ENCODE measurements at regions not wholly inside any gene's neighbourhood (a gene's known extent, or its start where the extent isn't known, plus 50 kb on each side); places are given as distances from the start of the nearest gene placed in this dataset.
"Not testable (repeated sequence)": the region's sequence is repeated elsewhere in the genome, so short reads cannot be mapped to it uniquely, and the experiment has no call there.

DNA sequence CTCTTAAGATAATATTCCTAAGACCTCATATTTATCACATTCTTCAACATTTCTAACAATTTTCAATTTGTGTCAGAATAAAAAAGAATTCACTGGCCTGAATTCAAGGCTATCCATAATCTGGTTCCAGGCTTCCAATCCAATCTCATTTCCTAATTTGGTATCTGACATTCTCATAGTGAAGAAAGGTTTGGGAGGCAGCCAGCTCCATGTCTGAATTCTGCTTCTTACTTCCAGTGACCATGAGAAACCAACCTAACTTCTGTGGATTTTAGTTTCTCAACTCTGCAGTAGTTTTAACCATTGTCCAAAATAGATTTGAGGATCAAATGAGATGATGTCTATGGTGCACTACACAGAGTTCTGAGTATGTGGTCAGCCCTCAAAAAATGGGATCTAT is 439.1 kb upstream of the GCFC2 start:
- no peaks in the 10 kb centered on the region for H3K9me3 ChIP-seq
- no peak overlapping the region for H3K4me3 ChIP-seq (replicated peaks in 1 of 3)
- no peaks in the 10 kb centered on the region for H3K36me3 ChIP-seq
- no peaks in the 10 kb centered on the region for H3K27me3 ChIP-seq
- H3K27ac ChIP-seq = no peak overlapping the region
- DNase-seq = no peak
- intact Hi-C loops (cut with DNase I) = no loop called here
- TF ChIP-seq CTCF (IDR thresholded peaks at IDR 0.05) (no peak), POLR2A (IDR thresholded peaks at IDR 0.05) (no peak)
- no peaks in the 10 kb centered on the region for H3K4me1 ChIP-seq

GRCh38 chr2:76139303-76139702 is 428.6 kb upstream of the GCFC2 start:
- H3K36me3 ChIP-seq; H3K4me3 ChIP-seq (replicated peaks in 1 of 3); H3K9me3 ChIP-seq; H3K27me3 ChIP-seq; H3K4me1 ChIP-seq; intact Hi-C loops (cut with DNase I); DNase-seq; H3K27ac ChIP-seq: not testable (repeated sequence)
- 83 to 100% methylated on average over 2 to 3 of the region's 3 CpGs for WGBS, 2 donors

GRCh38 chr2:76128622-76129021 is 417.9 kb upstream of the GCFC2 start:
- DNase-seq = no peak
- no peaks in the 10 kb centered on the region for H3K27me3 ChIP-seq
- no peak overlapping the region for H3K27ac ChIP-seq
- no peaks in the 10 kb centered on the region for H3K9me3 ChIP-seq
- H3K4me1 ChIP-seq = no peaks in the 10 kb centered on the region
- 82 to 85% methylated on average over 3 of the region's 3 CpGs for WGBS, 2 donors
- H3K36me3 ChIP-seq = no peaks in the 10 kb centered on the region
- intact Hi-C loops (cut with DNase I) = no loop called here
- TF ChIP-seq POLR2A (IDR thresholded peaks at IDR 0.05) = no peak
- TF ChIP-seq CTCF (IDR thresholded peaks at IDR 0.05) = no peak
- no peak overlapping the region for H3K4me3 ChIP-seq (replicated peaks in 1 of 3)

GRCh38 chr2:76120176-76120575 is 409.5 kb upstream of the GCFC2 start:
- DNase-seq = no peak
- no peak overlapping the region for H3K27ac ChIP-seq
- H3K36me3 ChIP-seq = no peaks in the 10 kb centered on the region
- intact Hi-C loops (cut with DNase I) = no loop called here
- H3K27me3 ChIP-seq = no peaks in the 10 kb centered on the region
- TF ChIP-seq CTCF (IDR thresholded peaks at IDR 0.05) (no peak), POLR2A (IDR thresholded peaks at IDR 0.05) (no peak)
- H3K9me3 ChIP-seq = no peaks in the 10 kb centered on the region
- no peaks in the 10 kb centered on the region for H3K4me1 ChIP-seq
- 59 to 73% methylated on average over 1 of the region's 1 CpG for WGBS, 2 donors
- H3K4me3 ChIP-seq (replicated peaks in 1 of 3) = no peak overlapping the region

- DNase-seq = no peak
- Histone ChIP-seq H3K4me1 (no peaks in the 10 kb centered on the region), H3K27me3 (no peaks in the 10 kb centered on the region), H3K9me3 (no peaks in the 10 kb centered on the region), H3K36me3 (no peaks in the 10 kb centered on the region), H3K27ac (no peak overlapping the region), H3K4me3 (replicated peaks in 1 of 3) (no peak overlapping the region)
- intact Hi-C loops (cut with DNase I) = no loop called here
- TF ChIP-seq POLR2A (IDR thresholded peaks at IDR 0.05) = no peak
- TF ChIP-seq CTCF (IDR thresholded peaks at IDR 0.05) = no peak
Measured at GRCh38 chr2:76089683-76090082, 379.0 kb upstream of the GCFC2 start.

DNA sequence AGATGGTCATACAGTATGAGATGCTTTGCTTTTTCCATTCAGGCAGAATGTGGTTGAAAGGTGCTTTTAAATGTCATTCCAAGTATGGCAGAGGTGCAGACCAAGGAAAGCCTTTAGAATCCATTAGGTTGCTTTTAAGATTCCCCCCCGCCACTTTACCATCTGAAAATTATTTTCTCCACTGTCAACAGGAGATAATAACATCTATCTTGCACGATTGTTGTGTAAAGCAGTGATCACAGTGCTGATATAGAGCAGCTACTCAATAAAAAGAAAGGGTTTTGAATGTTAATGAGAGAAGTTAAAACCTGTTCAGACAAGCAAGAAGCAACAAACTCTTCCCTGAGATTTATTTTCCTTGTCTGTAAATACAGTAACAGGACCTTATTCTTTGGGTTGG is 372.5 kb upstream of the GCFC2 start:
- H3K27me3 ChIP-seq = no peaks in the 10 kb centered on the region
- H3K4me3 ChIP-seq (replicated peaks in 1 of 3) = no peak overlapping the region
- intact Hi-C loops (cut with DNase I) = no loop called here
- H3K4me1 ChIP-seq = no peaks in the 10 kb centered on the region
- H3K36me3 ChIP-seq = no peaks in the 10 kb centered on the region
- H3K9me3 ChIP-seq = no peaks in the 10 kb centered on the region
- no peak for TF ChIP-seq CTCF (IDR thresholded peaks at IDR 0.05)
- no peak for TF ChIP-seq POLR2A (IDR thresholded peaks at IDR 0.05)
- DNase-seq = no peak
- H3K27ac ChIP-seq = no peak overlapping the region
- 29 to 31% methylated on average over 2 of the region's 2 CpGs for WGBS, 2 donors
